ENCODE measurements at regions not wholly inside any gene's neighbourhood (a gene's known extent, or its start where the extent isn't known, plus 50 kb on each side); places are given as distances from the start of the nearest gene placed in this dataset.

GRCh38 chr3:70832834-70833205 is 520.4 kb upstream of the MDFIC2 start:
- Histone ChIP-seq H3K4me1 (peaks cover 0 to 11% (median 0%) of the 10 kb centered on the region in 4 donors), H3K9me3 (no peaks in the 10 kb centered on the region), H3K36me3 (no peaks in the 10 kb centered on the region), H3K27me3 (no peaks in the 10 kb centered on the region), H3K4me3 (no peak overlapping the region), H3K27ac (peak overlapping the region; percentile 12 to 49 (median 26))
- ATAC-seq (ENCODE audit: low FRiP score in 2 of 2), result peak in 1 of 2 donors; percentile 18
- no peak for TF ChIP-seq EP300 (IDR thresholded peaks at IDR 0.05)
- TF ChIP-seq CTCF (IDR thresholded peaks at IDR 0.05), result no peak
- no peak for TF ChIP-seq POLR2A (IDR thresholded peaks at IDR 0.05)
- no peak for TF ChIP-seq POLR2AphosphoS5 (IDR thresholded peaks at IDR 0.05)
- DNase-seq, result no peak

DNA sequence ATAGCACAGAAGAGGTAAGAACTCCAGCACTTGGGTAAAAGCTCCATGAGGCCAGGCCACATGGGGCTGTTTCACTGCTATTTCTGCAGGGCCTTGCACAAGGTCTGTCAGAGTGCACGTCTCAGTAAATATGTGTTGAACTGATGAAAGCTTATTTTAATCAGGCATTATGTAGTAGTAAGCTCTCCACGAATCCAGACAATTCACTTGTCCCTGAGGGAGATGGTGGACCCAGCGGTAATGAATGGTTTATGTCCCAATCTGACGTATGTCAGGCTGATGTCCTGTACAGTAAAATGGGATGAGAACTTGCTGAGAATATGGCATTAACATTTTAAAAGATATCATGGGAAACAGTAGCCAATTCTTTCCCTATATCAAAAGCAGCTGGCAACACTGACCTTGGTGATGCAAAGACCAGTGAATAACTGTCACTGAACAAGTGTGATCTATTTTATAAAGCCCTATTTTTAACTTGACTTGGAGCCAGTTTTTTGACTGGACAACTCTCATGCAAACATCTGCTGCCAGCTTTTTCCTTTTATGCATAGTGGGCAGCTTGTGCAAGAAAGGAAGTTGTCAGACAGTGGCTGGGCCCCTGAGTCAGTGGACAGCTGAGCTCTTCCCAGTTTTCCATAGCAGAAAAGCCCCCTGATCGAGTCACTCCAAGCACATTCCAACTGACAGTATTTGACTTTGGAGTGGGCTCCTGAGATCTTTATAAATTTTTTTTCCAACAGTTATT is 519.8 kb upstream of the MDFIC2 start:
- no peaks in the 10 kb centered on the region for H3K27me3 ChIP-seq
- H3K4me3 ChIP-seq, result no peak overlapping the region
- DNase-seq (peak in 1 of 2 donors; percentile 22), ATAC-seq (ENCODE audit: low FRiP score in 2 of 2) (peak in 1 of 2 donors; percentile 73)
- no peaks in the 10 kb centered on the region for H3K9me3 ChIP-seq
- H3K27ac ChIP-seq, result peak overlapping the region; percentile 12 to 49 (median 26)
- peaks cover 0 to 11% (median 0%) of the 10 kb centered on the region in 4 donors for H3K4me1 ChIP-seq
- no peaks in the 10 kb centered on the region for H3K36me3 ChIP-seq
- WGBS, 2 donors, result 76 to 78% methylated on average over 5 of the region's 5 CpGs
- TF ChIP-seq POLR2A (IDR thresholded peaks at IDR 0.05) (no peak), POLR2AphosphoS5 (IDR thresholded peaks at IDR 0.05) (peak; percentile 16 to 49), EP300 (IDR thresholded peaks at IDR 0.05) (no peak), CTCF (IDR thresholded peaks at IDR 0.05) (no peak)

- ATAC-seq (ENCODE audit: low FRiP score in 2 of 2), result peak in 1 of 2 donors; percentile 77
- Histone ChIP-seq H3K36me3 (no peaks in the 10 kb centered on the region), H3K4me3 (no peak overlapping the region), H3K27me3 (no peaks in the 10 kb centered on the region), H3K4me1 (peaks cover 0 to 11% (median 0%) of the 10 kb centered on the region in 4 donors), H3K9me3 (no peaks in the 10 kb centered on the region), H3K27ac (no peak overlapping the region)
- no peak for DNase-seq
- no peak for TF ChIP-seq POLR2A (IDR thresholded peaks at IDR 0.05)
- no peak for TF ChIP-seq CTCF (IDR thresholded peaks at IDR 0.05)
- no peak for TF ChIP-seq EP300 (IDR thresholded peaks at IDR 0.05)
- no peak for TF ChIP-seq POLR2AphosphoS5 (IDR thresholded peaks at IDR 0.05)
- WGBS, 2 donors, result 83 to 87% methylated on average over 6 of the region's 6 CpGs
These were observed 516.7 kb upstream of the MDFIC2 start for GRCh38 chr3:70829092-70829491.

- H3K27ac ChIP-seq, result no peak overlapping the region
- no peaks in the 10 kb centered on the region for H3K4me1 ChIP-seq
- H3K9me3 ChIP-seq, result no peaks in the 10 kb centered on the region
- H3K27me3 ChIP-seq, result no peaks in the 10 kb centered on the region
- DNase-seq, result no peak
- 48 to 52% methylated on average over 1 of the region's 1 CpG for WGBS, 2 donors
- H3K36me3 ChIP-seq, result no peaks in the 10 kb centered on the region
- TF ChIP-seq POLR2AphosphoS5 (IDR thresholded peaks at IDR 0.05) (no peak), POLR2A (IDR thresholded peaks at IDR 0.05) (no peak), CTCF (IDR thresholded peaks at IDR 0.05) (no peak)
- ATAC-seq (ENCODE audit: low FRiP score in 2 of 2), result no peak
- no peak overlapping the region for H3K4me3 ChIP-seq
These were observed 512.3 kb upstream of the MDFIC2 start for GRCh38 chr3:70824773-70825172.

- ATAC-seq (ENCODE audit: low FRiP score in 2 of 2), result no peak
- Histone ChIP-seq H3K9me3 (no peaks in the 10 kb centered on the region), H3K27ac (no peak overlapping the region), H3K4me3 (no peak overlapping the region), H3K27me3 (no peaks in the 10 kb centered on the region), H3K4me1 (no peaks in the 10 kb centered on the region), H3K36me3 (no peaks in the 10 kb centered on the region)
- TF ChIP-seq CTCF (IDR thresholded peaks at IDR 0.05), result no peak
- no peak for TF ChIP-seq POLR2A (IDR thresholded peaks at IDR 0.05)
- TF ChIP-seq EP300 (IDR thresholded peaks at IDR 0.05), result no peak
- TF ChIP-seq POLR2AphosphoS5 (IDR thresholded peaks at IDR 0.05), result no peak
- DNase-seq, result no peak
- WGBS, 2 donors, result 78 to 86% methylated on average over 2 of the region's 2 CpGs
These were observed 511.6 kb upstream of the MDFIC2 start for GRCh38 chr3:70824078-70824477.
